NCI-H345 (cell line): ENCODE measurements at regions not wholly inside any gene's neighbourhood (a gene's known extent, or its start where the extent isn't known, plus 50 kb on each side); places are given as distances from the start of the nearest gene placed in this dataset.
"Not testable (repeated sequence)": the region's sequence is repeated elsewhere in the genome, so short reads cannot be mapped to it uniquely, and the experiment has no call there.

Experiments
- DNase-seq: peaks from one replicate; lab custom pipeline; 2025; lab: John Stamatoyannopoulos, UW

GRCh38 chr12:91733846-91734245 lies 411.8 kb downstream of the BTG1 start:
- DNase-seq = not testable (repeated sequence)

GRCh38 chr12:91732086-91732485 lies 413.6 kb downstream of the BTG1 start:
- DNase-seq = no peak

GRCh38 chr12:91729543-91729942 lies 416.1 kb downstream of the BTG1 start:
- DNase-seq = no peak

DNA sequence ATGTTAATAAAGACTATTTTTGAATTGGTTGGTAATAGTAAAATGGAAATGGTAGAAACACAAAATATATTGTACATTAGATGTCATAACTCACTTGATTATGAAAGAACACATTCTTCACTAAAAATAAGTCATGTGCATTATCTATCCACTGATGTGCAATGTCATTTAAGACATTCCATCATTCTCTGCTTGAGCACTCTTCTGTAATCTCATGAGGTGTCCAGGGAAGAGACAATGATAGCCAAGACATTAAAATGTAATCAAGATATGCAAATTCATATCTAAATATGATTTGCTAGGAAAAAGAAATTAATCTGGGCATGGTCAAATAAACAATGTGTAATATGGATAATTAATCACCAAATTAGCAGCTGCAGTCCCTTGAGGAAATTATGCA lies 422.5 kb downstream of the BTG1 start:
- no peak for DNase-seq

DNA sequence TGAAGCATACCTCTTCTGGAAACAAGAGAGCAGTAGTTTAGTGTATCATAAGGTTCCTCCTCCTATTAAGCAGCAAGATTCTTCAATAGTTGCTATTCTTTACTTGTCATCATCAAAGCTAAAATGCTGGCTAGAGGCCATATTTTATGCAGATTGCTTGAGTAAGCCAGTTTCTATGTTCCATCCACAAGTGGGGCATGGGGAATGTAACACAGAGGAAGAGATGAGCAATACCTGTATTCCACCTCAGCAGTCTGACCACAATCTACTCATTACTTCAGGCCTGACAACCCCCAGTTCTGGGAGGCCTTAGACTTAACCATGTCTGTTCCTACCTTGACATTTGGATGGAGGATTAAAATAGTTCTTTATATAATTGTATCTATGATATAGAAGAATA lies 423.6 kb downstream of the BTG1 start:
- DNase-seq = no peak

DNA sequence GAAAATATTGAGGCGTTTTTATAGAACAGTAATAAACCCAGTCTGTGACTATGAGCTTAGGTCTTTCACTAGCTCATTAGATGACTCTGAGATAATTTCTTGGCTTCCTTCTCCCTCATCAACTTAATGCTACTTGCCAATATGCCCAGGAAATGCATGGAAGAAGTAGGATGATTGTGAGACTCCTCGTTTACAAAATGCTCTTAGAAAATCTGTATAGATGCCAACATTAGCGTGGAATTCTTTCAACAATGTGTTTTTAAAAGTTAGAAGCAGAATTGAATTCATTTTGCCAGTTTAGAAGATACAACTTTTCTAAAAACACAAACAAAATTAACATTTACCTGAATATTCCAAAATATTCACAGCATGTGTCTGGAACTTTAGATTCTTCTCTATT lies 424.6 kb downstream of the BTG1 start:
- no peak for DNase-seq

DNA sequence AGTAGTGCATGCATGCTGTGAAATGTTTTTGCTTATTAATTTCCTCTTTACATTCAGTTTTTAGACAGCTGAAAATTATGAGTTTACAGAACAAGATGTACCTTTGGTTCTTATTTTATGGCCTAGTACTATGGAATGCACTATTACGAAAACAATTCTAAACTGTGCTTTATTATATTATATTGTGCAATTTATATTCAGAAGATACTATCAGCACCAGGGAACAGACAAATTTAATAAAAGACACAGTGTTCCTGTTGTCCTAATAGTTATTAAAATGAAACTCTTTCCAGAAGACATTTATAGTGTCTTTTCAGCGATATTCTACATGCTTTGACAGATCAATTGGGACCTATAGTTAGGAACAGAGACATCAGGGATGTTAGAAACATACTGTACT lies 427.3 kb downstream of the BTG1 start:
- no peak for DNase-seq

DNA sequence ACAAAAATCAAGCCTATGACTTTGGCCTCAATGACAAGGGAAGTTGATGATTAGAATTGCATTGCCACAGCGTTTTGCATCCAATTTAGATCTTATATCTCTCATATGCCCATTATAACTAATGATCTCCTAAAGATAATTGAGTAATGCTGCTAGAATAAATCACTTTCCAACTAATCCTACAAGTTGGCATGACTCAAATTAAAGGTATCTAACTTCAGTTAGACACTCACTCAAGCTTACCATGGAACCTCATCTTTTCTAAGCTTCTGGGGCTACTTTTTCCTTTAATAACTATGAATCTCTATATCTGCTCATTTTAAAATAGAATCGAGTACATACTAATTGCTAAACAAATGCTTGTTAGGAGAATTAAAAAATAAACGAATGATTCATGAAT lies 427.8 kb downstream of the BTG1 start:
- DNase-seq = no peak

- not testable (repeated sequence) for DNase-seq
Observed at GRCh38 chr12:91711925-91712324, 433.7 kb downstream of the BTG1 start.

- no peak for DNase-seq
Observed at GRCh38 chr12:91706466-91706865, 439.2 kb downstream of the BTG1 start.

GRCh38 chr12:91704446-91704845 lies 441.2 kb downstream of the BTG1 start:
- peak; percentile 62 for DNase-seq

DNA sequence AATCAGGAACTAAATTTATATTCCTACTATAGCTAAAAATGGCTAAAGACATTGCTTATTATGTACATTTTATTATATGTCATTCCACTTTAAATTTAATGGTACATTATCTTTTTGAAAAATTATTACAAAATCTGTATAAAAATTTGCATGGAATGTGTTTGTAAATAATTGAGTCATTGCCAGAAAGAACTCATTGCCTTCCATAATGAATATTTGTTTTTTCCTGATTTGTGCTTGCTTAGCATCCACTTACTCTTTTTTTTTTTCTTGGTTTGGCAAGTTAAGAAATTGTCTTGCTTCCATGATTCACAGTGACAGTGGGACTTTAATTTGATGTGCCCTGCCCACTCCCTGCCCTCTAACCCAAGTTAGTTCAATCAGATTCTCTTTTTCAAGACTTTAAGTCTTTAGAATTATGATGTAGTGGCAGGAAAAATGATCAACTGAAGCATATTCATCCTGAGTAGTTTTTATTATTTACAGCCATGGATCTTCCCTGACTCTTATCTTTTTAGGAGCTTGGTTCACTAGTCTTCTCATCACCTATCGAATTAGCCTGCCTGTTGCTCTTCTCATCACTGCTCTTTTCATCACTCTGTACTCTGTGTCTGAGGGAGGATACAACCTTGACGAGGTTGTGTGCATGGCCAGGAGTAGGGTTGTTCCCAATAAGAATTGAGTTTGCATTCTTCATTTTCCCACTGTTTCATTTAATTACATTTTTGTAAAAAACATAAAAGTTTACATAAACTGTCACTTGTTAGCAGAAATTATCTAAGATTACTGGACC lies 442.0 kb downstream of the BTG1 start:
- DNase-seq = no peak

GRCh38 chr12:91702843-91703425 lies 442.7 kb downstream of the BTG1 start:
- no peak for DNase-seq

DNA sequence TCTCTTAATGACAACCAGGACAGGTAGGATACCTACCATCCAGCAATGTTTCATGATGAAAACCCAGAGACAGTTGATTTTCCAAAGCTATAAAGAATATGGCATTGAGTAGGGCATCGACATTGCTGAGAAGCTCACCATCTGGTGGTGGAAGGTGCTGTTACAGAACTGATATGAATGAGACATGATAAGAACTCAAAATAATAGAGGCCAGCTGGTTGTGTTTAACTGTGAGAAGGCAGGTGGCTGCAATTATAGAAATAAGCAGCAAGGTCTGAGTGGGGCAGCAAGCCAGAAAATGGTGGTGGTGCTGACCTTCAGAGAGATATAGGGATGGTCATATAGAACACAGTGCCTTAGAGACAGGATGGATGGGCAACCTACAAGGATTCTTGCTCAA lies 449.7 kb downstream of the BTG1 start:
- no peak for DNase-seq

DNA sequence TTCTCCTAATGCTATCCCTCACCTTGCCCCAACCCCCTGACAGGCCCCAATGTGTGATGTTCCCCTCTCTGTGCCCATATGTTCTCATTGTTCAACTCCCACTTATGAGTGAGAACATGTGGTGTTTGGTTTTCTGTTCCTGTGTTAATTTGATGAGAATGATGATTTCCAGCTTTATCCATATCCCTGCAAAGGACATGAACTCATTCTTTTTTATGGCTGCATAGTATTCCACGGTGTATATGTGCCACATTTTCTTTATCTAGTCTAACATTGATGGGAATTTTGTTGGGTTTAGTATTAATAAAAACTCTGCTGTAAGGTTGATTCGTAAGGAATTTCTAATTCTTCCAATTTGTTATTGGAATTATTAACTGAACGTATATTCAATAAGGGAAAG lies 450.2 kb downstream of the BTG1 start:
- DNase-seq = not testable (repeated sequence)

GRCh38 chr12:91690531-91690930 lies 455.1 kb downstream of the BTG1 start:
- DNase-seq = no peak

GRCh38 chr12:91687052-91688017 lies 458.3 kb downstream of the BTG1 start:
- no peak for DNase-seq

GRCh38 chr12:91685917-91686316 lies 459.7 kb downstream of the BTG1 start:
- no peak for DNase-seq

- no peak for DNase-seq
Observed at GRCh38 chr12:91681751-91682150, 463.9 kb downstream of the BTG1 start.

GRCh38 chr12:91680864-91681263 lies 464.8 kb downstream of the BTG1 start:
- no peak for DNase-seq

GRCh38 chr12:91677556-91677955 lies 468.1 kb downstream of the BTG1 start:
- DNase-seq = no peak

DNA sequence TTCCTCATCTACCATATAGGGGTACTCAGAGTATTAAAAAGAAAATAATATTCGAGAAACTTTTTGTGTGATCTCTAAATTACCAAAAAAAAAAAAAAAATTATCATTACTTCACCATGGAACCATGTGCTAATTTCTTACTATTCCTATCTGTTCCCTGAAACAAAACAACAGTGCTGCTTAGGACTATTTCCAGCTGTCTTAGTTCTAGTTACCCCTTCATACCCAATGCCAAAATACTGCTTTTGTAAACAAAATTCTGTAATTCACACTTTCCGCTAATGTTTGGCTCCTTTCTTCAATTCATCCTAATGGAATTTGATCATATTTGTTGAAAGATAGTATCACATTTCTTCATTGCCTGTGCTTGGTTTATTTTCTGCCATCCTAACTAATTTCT lies 470.2 kb downstream of the BTG1 start:
- DNase-seq = no peak

DNA sequence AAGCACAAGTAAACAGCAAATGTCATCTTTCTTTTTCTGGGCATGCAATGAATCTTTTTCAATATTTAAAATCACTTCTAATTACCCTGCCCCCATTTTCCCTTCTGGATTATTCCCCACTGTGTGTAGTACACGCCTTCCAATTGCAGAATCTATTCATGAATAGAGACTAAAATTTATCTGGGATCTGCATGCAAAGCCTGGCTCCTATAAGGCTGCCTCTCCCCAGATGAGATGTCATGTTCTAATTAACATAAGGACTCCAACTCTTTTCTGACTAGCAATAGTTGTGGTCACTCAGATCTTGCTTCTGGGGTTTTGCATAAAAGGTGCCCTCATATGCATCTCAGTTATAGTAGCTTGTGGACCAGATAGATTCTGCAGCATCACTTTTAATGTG lies 473.5 kb downstream of the BTG1 start:
- DNase-seq = no peak
